ENCODE measurements at regions not wholly inside any gene's neighbourhood (a gene's known extent, or its start where the extent isn't known, plus 50 kb on each side); places are given as distances from the start of the nearest gene placed in this dataset.
A peak's percentile ranks its signal among the peaks of the same experiment; 100 is the strongest.

DNA sequence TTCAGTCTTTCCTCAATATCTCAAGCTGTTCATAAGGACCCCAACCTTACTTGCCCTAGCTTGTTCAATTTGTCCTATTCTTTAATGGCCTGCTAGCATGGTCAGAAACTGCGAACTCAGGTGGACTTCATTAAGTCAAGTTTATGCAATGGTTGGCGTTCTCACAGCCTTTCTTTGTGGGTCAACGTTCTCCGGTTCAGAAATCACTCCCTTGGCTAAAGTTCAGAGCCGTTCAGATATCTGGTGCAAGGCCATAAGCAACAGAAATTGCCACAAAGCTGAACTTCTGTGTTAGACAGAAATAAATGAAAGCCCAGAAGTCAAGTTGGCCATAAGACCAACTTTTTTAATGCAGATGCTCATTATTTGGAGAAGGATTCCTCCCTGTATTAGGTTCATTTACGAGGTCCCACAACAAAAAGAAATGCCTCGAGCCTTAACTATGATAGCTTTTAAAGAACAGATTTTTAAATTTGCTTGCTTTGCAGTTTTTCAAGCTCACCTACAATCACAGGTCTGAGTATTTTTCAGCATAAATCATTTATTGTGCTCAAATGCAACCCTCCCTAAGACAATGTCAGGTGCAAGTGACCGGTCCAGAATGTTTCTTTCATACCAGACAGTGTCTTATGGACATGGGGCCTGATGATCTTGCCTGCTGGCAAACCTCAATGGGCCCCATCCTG, 140.2 kb upstream of the COL11A1 start:
- DNase-seq, result no peak

DNA sequence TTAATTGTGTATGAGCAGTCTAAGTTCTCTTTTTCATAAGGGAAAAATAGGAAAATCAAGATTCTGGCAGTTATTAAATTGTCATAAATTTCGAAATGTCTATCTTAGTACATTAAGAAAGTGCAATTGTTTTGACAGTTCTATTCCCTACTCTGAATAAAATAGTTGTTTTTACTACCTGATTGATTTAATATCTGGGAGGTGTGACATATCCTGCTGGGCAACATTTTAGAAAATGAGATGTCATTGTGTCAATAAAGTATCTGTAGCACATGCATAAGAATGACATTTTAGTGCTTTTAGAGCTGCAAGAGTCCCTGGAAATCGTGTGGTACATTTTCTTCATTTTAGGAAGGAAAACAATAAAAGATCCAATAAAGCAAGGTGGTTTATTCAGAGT, 139.2 kb upstream of the COL11A1 start:
- DNase-seq, result no peak

DNA sequence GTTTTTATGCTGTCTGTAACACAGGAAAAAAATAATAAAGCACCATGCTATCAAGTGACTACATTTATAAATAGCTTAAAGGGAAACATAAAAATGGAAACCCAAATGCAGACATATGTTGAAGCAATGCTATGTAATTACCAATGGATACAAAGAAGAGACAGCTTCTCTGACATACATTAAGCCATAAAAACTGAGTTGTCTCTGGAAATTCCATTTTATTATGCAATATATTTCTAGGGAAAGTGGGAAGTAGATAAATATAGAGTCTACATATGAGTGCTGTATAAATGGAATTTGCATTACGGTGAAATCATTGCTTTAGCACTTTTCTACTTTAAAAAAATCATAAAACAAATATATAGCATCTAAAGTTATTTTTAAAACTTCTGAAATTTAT, 135.2 kb upstream of the COL11A1 start:
- DNase-seq, result no peak

DNA sequence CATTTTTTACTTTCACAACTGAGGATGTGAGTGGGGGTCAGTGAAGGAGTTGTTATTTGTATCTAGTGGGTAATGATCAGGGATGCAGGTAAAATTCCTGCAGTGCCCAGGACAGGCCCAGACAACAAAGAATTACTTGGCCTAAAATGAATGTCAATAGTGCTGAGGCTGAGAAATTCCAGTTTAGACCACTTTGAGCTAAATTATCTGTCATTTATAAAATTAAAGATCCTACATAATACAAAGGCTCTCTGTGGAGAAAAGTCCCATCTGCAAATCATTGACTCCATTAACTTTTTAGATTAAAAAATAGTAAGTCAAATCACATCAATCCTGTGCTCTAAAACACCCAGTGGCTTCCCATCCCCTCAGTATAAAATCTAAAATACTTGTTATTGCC, 130.7 kb upstream of the COL11A1 start:
- no peak for DNase-seq

DNA sequence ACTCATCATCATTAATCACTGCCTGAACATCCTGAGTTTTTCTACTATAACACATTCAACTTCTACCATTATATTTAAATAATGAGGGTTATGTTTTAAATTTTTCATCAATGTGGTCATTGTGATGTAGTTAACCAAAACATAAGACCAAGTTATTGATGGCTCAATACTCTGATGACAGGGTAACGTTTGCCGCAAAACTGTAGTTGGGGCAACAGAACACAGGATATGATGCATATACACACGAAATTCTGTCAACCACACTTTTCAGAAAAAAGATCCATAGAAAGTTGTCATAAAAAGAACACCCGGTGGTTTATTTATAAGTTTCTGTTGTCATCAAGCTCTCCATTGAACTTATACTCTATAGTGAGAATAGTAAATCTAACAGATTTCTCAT, 121.7 kb upstream of the COL11A1 start:
- no peak for DNase-seq

DNA sequence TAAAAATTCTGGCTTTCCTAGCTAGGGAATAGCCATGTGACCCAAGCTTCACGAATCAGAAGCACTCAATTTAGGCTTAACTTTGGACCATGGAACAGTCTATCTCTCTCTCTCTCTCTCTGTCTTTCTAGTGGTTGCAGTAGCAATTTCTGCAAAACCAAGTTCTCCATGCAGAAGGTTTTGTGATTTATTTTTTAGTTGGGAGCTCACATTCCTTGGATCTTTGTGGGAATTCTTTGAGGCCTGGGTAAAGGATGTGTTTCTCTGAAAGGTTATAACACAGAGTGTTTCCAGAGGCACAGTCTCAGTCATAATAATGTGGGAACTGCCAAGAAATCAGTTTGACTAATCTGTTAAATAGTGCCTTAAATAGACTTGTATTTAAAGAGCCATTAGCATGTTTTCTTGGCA, 112.3 kb upstream of the COL11A1 start:
- DNase-seq, result no peak

DNA sequence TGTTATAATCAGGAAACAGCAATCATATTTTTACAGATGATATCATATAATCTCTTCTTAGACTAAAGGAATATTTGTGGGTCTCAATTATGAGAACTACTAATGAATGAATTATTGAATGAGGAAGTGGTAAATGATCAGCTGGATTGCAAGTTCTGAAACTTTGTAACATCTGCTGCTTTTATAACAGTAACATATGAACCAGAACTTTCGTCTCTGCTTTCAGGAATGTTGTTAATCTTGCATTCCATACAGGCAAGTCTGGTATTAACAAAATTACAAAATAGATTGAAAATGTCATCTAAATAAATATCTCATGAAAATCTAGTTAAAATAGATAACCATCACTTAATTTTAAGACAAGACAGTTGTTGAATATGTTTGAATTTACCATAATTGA, 110.5 kb upstream of the COL11A1 start:
- DNase-seq, result no peak

DNA sequence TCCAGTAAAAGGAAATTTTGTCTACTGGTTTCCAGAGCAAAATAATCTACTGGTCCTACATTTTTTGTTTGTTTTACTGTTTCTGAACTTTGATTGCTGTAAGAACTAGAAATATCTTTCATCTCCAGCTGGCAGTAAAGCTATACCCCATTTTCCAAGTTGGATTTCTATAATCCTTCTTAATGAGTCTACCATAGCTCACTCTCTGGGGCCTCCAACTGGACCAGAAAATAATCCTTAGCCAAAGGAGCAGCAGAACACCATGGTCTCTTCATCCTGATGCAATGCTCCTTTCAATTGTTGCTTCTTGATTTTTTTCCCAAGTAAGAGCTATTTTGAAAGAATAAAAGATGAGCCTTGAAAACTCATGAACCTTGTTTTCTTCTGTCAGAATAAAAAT, 110.0 kb upstream of the COL11A1 start:
- DNase-seq, result no peak

DNA sequence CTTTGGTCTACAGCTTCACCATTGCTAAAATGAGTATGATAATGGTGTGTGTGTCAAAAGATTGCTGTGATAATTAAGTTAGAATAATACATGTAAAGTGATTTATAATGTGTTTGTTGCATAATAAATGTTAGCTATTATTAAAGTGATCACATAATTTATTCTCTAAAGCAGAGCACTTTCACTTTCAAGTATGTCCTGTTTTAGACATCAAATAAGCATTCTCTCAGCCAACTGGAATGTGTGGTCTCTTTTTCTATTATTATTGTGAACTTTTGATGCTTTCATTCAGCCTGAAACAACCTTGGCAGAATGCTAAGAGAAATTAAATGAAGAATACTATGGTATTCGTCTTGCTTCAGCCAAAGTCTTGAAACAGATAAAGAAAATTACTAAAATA, 102.8 kb upstream of the COL11A1 start:
- DNase-seq, result no peak

DNA sequence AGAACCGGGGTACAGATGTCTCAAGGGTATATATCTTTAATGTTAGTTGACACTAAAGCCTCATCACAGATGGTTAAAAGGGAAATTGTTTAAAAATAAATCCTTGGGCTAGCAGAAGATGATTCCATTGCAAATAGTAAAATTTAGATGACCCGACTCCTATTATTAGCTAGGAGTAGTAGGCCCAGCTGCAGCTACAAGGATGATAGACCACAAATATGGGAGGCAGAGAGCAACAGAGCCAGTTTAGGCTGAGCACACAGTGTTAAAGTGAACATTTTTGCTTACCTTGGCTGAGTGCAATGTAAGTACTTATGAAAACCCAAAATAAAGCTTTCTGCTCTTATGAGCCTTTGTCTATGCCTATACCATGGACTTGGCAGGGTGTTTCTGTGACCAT, 100.5 kb upstream of the COL11A1 start:
- DNase-seq, result no peak

DNA sequence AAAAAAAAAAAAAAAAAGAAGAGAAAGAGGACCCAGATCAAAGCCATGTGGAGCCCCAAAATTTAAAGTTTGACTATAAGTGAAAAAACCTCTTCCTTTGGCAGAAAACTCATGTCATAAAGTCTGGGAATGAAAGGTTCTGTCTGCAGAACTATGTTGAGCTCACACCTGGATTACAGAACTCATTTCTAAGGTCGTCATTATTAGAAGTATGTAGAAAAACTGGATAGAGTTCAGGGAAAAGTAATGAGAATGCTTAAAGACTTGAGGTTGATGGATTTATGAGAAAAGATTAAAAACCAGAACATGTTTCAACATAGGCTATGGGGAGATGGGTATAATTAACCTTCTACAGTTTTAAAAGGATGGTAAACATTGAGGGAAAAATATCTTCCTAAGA, 90.7 kb upstream of the COL11A1 start:
- no peak for DNase-seq

DNA sequence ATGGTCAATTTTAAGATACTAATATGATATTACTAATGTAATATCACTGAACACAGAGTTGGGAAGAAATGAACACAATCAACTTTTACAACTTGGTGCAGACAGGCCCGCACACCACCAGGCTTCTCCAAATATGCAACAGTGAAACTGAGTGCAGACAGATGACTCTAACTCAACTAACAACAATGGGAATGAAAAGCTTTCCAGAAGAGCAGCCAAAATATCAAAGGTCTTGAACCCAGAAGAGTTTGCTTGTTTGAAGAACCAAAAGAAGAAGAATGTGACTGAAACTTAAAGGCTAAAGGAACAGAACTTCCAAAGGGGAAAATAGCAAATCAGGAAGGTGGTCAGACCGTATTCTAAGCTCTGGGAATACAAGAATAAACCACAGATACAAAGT, 89.8 kb upstream of the COL11A1 start:
- no peak for DNase-seq

DNA sequence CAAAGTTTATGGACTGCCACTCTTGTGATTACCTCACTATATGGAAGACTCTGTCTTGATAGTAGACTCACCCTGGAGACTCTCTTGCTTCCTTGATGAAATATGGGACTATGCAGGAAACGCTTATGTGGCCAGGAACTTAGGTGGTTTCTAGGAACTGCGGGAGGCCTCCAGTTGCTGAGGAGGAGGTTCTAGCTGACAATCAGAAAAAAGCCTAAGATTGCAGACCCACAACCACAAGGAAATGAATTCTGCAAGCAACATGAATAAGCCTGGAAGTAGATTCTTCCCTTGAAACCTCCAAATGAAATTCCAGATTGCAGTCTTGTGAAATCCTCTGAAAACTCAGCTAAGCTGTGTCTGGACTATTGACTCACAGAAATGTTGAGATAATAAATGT, 88.9 kb upstream of the COL11A1 start:
- DNase-seq, result no peak

DNA sequence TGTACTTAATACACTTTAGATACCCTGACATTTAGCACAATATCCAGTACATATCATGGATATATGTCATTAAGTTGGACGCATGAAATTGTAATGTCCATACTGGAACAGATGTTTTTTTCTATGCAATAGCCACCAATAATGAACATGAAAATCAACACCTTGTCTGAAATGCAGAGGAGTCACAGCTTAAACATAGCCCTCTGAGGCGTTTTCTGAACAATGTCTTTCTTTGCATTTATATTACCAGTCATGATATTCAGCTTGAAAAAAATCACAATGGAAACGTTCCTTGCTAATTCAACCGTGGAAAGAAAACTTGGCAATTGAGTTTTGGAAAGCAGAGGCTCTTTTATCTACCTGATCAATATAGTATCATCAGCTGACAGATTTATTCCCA, 86.7 kb upstream of the COL11A1 start:
- no peak for DNase-seq

DNA sequence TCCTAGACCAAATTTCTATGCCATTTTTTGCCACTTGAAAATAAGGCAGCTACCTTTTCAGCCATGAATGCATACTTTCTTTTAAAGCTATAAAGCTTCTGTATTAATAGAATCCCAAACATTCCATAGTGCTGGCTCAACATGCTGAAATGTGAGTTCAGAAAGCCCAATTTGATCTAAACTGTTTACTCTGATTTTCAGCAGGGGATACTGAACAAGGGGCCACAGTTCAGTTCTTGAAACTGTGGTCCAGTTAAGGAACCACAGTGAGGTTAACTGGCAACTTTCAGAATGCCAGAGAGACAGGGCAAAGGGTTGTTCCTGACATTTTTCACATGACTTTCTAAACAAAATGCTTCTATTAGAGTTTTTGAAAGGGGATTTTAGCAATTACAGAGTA, 85.7 kb upstream of the COL11A1 start:
- DNase-seq, result peak; percentile 10

DNA sequence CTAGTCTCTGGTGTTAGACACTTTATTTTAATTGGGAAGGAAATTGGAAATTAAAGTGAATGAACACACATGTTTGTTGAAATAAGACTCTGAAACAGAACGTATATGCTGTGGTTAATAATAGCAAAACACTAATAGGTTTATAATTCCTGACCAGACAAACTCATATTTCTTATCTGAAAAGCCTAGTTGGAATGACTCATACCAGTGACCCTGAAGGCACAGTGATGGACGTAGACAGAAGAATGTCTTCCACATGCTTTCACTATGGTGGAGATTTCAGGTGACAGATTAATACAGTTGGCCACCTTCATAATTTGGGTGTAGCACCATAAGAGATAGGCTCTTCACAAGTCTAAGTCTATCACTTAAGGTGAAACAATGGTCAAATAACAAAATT, 83.0 kb upstream of the COL11A1 start:
- DNase-seq, result no peak

DNA sequence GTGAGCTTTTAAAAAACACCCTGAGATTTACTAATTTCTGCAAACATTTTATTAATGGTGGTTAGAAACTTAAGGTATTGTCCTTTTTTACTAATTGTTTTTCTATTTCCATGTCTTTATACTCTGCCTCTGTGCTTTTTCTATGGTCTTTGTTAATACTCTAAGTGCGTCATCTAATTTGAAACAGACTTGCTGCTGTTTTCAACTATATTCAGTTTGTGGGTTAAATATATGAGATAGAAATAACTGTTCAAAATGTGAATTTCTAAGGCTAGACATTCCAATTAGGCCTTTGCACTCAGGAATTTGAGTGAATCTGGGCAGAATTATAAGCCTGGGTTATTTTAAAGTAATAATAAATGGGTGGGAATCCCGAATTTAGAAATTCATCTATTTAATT, 82.4 kb upstream of the COL11A1 start:
- DNase-seq, result no peak

DNA sequence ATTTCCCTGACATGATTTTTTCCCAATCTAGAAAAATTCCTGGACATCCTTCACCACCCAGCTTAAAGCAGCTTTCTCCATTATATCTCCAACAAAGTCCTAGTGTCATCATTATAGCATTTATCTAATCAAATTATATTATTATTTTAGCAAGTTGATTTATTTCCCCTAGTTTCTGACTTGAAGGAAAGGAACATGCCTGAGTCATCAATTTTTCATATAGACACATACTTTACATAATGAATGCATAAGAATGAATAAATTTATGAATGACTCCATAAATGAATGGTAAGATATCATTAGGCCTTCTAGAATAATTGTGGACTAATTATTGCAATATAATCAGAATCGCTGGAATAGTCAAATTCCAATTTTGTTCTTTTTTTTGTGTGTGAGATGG, 79.4 kb upstream of the COL11A1 start:
- no peak for DNase-seq

DNA sequence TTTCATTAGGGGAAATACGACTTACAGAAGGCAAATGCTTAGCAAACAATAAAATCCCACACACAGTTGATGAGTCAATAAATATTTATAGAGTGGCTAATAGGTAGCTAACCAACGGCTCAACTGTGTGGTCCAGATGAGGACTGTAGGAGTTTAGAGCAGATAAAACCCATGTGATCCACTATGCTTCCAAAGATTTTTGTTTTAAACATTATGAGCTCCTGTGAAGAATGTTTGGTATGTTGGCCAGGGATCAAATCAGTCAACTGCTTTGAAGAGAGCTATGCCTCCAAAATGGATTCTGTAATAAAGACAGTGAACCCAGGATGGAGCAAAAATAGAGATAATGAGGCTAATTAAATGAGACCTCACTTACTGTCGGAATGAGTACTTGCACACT, 72.3 kb upstream of the COL11A1 start:
- DNase-seq, result no peak

DNA sequence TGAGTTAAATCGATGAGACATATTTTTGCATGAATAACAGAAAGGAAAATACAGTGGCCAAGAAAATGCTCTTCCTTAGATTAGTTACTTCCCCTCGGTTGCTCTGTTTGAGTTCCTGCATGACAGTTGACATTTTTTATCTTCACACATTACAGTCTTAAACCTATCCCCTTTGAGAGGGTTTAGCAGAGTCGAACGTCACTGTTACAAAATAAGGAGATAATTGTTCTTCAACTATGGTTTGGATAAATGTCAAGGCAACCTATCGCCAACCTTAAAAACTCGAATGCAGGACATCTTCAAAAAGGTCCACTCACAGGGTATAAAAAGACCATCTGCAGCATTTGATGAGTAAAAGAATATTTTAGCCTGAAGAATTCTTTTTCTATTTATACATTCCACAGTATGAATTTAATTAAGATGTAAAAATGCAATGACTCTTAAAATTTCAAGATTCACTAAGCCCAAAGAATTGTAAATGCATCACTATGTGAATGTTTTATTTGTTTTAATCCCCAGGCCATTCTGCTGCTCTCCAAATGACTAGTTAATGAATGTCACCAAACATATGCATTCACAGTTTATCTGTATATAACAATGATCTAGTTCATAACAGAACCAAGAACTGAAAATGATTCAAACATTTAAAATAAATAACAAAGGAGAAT, 68.9 kb upstream of the COL11A1 start:
- no peak for DNase-seq

DNA sequence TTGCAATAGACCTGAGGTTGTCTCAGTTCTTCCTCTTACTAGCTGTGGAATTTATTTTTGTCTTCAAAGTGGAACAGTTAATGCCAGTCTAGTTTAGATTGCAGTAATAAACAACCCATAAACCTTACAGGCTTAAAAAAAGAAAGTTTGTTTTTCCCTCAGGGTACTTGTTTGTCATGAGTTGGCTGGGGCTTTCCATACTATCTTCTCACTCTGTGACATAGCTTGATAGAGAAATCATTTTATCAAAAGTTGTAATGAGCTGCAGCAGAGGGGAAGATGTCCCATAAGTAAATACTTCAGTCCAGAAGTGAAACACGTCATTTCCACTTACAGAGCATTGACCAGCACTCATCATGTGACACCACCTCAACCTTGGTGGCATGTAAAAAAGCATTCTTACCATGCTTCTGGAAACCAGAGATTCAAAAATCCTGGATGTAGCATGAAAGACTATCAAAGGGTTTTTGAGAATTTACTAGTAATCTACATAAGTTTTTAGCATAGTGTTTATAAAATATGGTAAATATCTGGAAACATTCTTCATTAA, 62.8 kb upstream of the COL11A1 start:
- no peak for DNase-seq

DNA sequence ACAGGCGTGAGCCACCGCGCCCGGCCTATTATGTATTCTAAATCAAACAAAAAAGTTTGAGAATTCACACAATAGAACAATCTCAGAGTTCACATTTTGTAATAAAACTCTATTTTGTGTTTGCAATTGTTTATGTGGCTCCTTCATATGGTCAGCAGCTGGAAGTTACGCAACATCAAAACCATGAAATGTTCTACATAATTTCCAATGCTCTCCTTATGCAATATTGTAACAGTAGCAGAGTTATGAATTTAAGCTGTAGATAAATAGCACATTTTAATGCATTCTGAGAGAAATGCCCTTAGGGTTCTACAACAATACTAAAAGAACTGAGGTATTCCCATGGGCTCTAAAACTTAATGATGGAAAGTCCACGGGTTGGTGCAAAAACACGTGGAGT, 62.3 kb upstream of the COL11A1 start:
- DNase-seq, result no peak

DNA sequence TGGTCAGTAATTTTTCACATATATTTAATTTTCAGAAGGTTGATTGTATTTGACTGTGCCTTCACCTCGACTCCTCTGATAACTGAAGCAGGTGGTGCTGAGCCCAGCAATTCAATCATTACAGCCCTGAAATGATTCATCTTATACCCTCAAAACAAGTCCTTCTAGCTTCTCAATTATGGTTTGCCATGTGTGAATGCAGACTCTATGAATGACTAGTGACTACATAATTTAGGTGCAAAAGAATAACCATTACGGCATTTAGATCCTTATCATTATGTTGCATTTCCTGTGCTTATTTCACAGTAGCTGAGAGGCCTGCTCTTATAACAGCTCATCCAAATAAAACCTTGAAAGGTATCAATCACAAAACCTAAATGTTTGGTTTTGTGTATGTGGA, 54.0 kb upstream of the COL11A1 start:
- DNase-seq, result no peak

DNA sequence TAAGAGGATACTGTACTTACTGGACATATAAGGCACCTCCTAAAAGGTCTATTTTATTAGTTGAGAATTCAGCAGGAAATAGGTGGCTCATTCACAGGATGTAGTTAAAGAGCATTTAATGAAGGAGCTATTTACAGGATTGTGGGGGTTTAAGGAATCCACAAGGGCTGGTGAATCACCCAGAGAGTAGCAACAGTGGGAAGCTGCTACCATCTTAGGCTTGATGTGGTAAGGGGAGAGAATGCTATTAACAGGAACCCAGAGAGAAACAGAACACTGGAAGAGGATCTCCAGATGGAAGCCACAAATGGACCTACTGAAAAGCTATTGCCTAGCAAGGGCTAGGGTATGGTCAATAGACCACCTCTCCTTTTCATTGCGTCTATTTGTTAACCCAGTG, 52.0 kb upstream of the COL11A1 start:
- no peak for DNase-seq
